NB4 (cell line): ENCODE measurements at regions not wholly inside any gene's neighbourhood (a gene's known extent, or its start where the extent isn't known, plus 50 kb on each side); places are given as distances from the start of the nearest gene placed in this dataset.

ENCODE experiments used
- CTCF ChIP-seq: IDR thresholded peaks from one replicate; pipeline ENCODE4 v1.5.1; 2012; ENCODE audit warnings: low read depth, low read length
- MAX ChIP-seq: IDR thresholded peaks from 2 replicates; pipeline ENCODE4 v1.6.1; 2011; ENCODE audit warnings: low read depth, low read length
- MYC ChIP-seq: IDR thresholded peaks from 2 replicates; pipeline ENCODE4 v1.6.1; 2011; ENCODE audit warnings: low read depth, low read length
- POLR2A ChIP-seq: IDR thresholded peaks from 2 replicates; pipeline ENCODE4 v1.6.1; 2011; ENCODE audit warnings: mild to moderate bottlenecking; ENCODE audit not compliant: insufficient read length; ENCODE audit errors: extremely low read depth

GRCh38 chr2:59528525-59528924 lies 1024.9 kb downstream of the BCL11A start:
- TF ChIP-seq MAX: no peak
- TF ChIP-seq CTCF: no peak
- no peak for TF ChIP-seq MYC
- TF ChIP-seq POLR2A: no peak
